COLO668 (cell line): ENCODE measurements at regions not wholly inside any gene's neighbourhood (a gene's known extent, or its start where the extent isn't known, plus 50 kb on each side); places are given as distances from the start of the nearest gene placed in this dataset.
A peak's percentile ranks its signal among the peaks of the same experiment; 100 is the strongest.
"Not testable (repeated sequence)": the region's sequence is repeated elsewhere in the genome, so short reads cannot be mapped to it uniquely, and the experiment has no call there.

ENCODE experiments used
- DNase-seq: peaks from one replicate; lab custom pipeline; 2025; ENCODE audit not compliant: unreplicated experiment; lab: John Stamatoyannopoulos, UW

- DNase-seq, result no peak
Observed at GRCh38 chr13:110045919-110046318, 259.5 kb upstream of the IRS2 start.

- no peak for DNase-seq
Observed at GRCh38 chr13:110045202-110045601, 258.8 kb upstream of the IRS2 start.

DNA sequence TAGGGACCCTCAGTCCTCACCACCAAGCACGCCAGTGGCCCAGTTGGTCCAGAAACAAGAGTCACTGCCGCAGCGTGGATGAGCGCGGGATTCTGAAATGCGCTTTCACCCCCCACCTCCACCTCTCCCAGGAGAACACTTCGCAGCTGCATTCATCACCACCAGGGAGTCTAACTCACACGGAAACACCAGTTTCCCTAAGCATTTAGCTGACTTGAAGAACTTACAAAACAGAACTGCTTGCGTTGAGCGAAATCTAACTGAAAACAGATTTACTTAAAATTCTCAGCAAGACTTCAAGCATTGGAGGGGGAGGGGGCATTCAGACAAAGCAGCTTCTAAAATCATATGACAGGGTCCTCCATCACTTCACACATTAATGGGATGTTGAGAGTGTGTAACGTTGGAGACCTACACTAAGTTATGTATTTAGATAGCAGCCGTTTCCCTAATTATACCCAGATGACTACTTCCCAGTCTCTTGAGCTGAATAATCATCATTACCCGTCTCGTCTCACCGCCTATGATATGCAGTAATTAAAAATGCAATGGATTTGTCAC, 258.2 kb upstream of the IRS2 start:
- no peak for DNase-seq

DNA sequence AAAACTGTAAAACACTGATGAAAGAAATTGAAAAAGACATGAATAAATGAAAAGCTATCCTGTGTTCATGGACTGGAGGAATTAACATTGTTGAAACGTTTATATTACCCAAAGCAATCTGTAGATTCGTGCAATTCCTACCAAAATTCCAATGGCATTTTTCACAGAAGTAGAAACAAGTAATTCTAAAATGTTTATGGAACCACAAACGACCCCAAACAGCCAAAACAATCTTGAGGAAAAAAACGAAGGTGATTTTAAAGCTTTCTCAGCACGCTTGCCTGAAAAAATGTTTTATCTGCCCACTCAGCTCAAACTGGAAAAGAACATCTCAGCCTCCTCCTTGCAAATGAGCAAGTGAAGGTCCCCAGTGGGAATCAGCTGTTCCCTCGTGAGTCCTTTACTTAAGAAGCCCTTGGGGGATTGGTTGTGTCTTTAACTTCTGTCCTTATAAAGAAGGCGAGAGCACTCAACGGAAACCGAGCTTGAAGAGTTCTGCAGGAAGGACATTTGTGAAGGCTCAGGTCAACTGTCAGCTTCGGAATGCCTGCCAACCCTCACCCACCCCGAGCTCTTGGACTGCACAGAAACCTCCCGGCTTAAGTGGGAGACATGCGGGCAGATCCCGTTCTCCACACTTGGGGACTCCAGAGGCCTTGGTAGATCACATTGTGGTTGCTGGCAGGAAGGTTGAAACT, 256.0 kb upstream of the IRS2 start:
- no peak for DNase-seq

- DNase-seq, result not testable (repeated sequence)
Observed at GRCh38 chr13:110041638-110042037, 255.3 kb upstream of the IRS2 start.

GRCh38 chr13:110037925-110038573, 251.7 kb upstream of the IRS2 start:
- DNase-seq, result no peak

- no peak for DNase-seq
Observed at GRCh38 chr13:110036060-110036459, 249.7 kb upstream of the IRS2 start.

- DNase-seq, result no peak
Observed at GRCh38 chr13:110034031-110034549, 247.7 kb upstream of the IRS2 start.

DNA sequence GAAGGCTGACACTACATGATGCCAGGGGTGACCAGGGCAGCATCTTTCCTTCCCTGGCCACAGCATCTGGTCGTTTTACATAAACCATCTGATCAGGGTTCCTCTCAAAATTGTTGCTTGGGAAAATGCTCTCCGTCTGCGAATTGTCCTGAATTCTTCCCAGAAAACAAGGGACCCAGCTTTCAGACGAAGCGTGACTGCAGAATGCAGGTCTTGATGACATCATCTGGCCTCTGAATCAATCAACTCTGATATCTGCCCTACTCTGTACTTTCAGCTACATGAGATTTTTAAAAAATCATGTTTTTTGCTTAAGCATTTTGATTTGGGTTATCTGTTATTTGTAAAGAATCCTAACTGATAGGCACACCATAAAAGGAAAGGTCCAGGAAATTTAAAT, 246.6 kb upstream of the IRS2 start:
- DNase-seq, result no peak

- peak; percentile 30 for DNase-seq
Observed at GRCh38 chr13:110030394-110030928, 244.1 kb upstream of the IRS2 start.

- no peak for DNase-seq
Observed at GRCh38 chr13:110028838-110029621, 242.6 kb upstream of the IRS2 start.

GRCh38 chr13:110028311-110028710, 241.9 kb upstream of the IRS2 start:
- no peak for DNase-seq

DNA sequence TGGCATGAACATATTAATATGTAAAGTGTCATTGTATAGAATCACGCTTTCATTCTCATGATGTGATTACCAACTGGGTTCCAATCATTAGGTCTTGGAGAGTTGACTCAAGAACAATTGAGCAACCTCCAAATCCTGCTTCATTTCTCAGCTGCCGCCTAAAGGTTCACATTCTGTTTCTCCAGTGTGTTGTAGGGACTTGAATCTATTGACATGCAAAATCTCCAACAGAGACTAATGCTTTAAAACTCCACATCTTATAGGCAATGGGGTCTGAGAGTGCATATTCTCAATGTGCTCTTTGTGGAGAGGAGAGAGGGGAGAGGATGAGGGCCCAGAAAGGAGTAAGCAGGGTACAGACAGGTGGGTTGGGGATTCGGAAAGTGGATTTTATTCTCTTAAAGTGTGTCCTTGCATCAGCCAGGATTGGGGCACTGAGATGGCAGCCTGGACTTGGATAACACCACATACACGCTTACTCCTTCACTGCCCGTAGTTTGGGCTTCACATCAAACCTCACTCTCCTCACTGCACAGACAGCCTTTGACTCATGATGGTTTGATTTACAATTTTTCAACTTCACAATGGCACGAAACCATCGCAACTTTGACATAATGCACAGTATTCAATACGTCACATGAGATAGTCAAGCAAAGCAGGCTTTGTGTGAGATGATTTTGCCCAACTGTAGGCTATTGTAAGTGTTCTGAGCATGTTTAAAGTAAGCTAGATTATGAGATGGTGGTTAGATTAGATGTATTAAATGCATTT, 241.3 kb upstream of the IRS2 start:
- no peak for DNase-seq

- DNase-seq, result no peak
Observed at GRCh38 chr13:110024645-110024980, 238.2 kb upstream of the IRS2 start.

GRCh38 chr13:110023729-110024644, 237.6 kb upstream of the IRS2 start:
- peak; percentile 47 for DNase-seq

DNA sequence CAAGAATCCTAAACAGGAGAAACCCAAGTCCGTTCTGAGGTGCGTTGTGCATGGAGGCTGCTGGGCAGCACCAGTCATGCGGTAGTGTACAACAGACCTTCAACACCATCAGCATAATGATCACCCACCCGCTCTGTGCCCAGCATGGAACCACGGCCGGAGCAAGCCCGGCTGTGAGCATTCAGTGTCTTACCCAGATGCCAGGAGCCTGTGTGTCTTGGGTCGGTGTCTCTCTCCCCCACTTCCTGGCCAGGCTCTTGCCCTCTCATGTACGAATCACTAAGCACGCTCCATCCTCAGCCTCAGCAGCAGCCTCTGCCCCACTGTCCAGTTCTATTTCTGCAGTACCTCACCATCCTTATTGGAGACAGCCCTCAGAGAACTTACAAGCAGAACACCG, 231.6 kb upstream of the IRS2 start:
- no peak for DNase-seq

DNA sequence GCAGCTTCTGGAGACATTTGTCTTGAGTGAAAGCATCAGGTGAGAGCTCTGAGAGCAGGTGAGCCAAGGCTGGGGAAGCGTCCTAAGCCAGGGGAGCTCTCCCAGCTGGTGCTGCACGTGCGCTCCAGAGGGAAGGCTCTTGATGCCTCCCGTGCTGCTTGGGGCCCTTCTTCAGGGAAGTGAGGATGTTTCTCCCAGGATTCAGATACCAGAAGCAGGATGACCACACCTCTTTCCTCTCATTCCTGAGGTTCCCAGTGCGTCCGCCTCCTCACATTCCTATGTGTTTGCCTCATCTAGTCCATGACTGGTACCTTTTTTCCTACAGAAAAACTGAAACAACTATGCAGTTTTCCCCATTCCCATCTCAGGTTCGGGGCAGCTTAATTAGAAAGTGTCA, 231.0 kb upstream of the IRS2 start:
- no peak for DNase-seq

DNA sequence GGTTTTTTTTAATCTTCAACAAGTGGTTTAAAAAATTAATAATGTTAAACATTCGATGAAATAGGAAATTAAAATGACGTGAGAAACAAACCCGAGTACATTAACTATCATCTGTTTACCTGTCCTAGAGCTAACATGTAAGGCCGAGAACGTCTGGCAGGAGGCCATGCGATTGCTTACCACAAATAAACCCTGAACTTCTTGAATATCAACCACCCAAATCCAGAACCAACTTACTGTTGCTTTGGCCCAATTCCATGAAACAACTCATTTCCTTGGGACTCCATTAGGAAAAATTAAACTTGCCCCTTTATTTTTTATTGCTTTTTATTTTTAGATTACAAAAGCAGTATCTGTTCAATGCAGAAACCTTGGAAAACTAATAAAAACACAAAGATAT, 228.9 kb upstream of the IRS2 start:
- peak; percentile 84 for DNase-seq

DNA sequence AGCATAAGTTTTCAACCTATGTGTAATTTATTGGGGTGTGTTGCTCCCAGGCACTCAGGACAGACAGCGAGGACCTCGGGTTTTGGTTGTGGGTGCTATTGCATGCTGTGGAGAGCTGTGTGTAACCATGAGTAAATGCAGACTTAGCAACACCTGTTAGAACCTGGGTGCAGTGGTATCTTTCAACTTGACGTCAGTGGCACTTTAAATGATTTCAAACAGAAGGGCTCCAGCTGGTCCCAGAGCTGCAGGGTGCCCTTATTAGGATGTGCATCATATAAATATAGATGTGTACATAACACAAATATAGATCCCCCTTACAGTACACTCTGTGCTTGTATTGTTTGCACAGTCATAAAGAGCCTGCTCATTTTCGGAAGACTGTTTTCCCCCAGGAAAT, 228.3 kb upstream of the IRS2 start:
- DNase-seq, result peak; percentile 90
